PC-9 (cell line): ENCODE measurements at regions not wholly inside any gene's neighbourhood (a gene's known extent, or its start where the extent isn't known, plus 50 kb on each side); places are given as distances from the start of the nearest gene placed in this dataset.

ENCODE experiments used
- BruUV-seq: library from RNA; stranded (reverse); fragments of 400-500 nt; replicated peaks from 2 replicates; lab custom pipeline; 2021; lab: Mats Ljungman, UMichigan
- CTCF ChIA-PET: fragments of 300-600 bp; sonication (Branson Sonifier 250); formaldehyde crosslinking; loops from one replicate; lab custom pipeline; 2022; ENCODE audit warnings: antibody characterized with exemption; lab: Charles Lee
- POLR2A ChIA-PET: fragments of 300-600 bp; sonication (Branson Sonifier 250); formaldehyde crosslinking; loops from one replicate; lab custom pipeline; 2022; ENCODE audit warnings: antibody characterized with exemption; ENCODE audit not compliant: unreplicated experiment; lab: Charles Lee
- DNase-seq, 2 experiments: peaks; one replicate each; pipeline versions ENCODE4 v3.0.0 to v3.0.0-alpha.2; 2015 to 2022; ENCODE audit warnings: mixed read lengths in 1 of 2
- H2AFZ ChIP-seq: fragments of 200-600 bp; sonication (generic); 2 replicates; pipeline ENCODE4 v1.8.1; 2017; ENCODE audit warnings: antibody characterized with exemption
- H3F3A ChIP-seq: fragments of 200-600 bp; sonication (generic); 2 replicates; pipeline ENCODE4 v1.8.1; 2017; ENCODE audit warnings: antibody characterized with exemption, mild to moderate bottlenecking, low read depth; ENCODE audit not compliant: insufficient read depth
- H3K27ac ChIP-seq: fragments of 200-600 bp; sonication (generic); 2 replicates; pipeline ENCODE4 v1.6.1; 2016; ENCODE audit warnings: mixed run types
- H3K27me3 ChIP-seq: fragments of 200-600 bp; sonication (generic); 2 replicates; pipeline ENCODE4 v1.6.1; 2016; ENCODE audit warnings: low read depth, mixed run types; ENCODE audit not compliant: insufficient read depth
- H3K36me3 ChIP-seq: fragments of 200-600 bp; sonication (generic); 2 replicates; pipeline ENCODE4 v1.6.1; 2016; ENCODE audit warnings: low read depth, mixed run types
- H3K4me1 ChIP-seq: fragments of 200-600 bp; sonication (generic); replicated peaks from 2 replicates; pipeline ENCODE4 v1.6.1; 2016; ENCODE audit warnings: mixed run types; ENCODE audit not compliant: insufficient read depth
- H3K4me2 ChIP-seq: fragments of 200-600 bp; sonication (generic); 2 replicates; pipeline ENCODE4 v1.6.1; 2017; ENCODE audit warnings: mixed run types
- H3K4me3 ChIP-seq: fragments of 200-600 bp; sonication (generic); 2 replicates; pipeline ENCODE4 v1.6.1; 2016; ENCODE audit warnings: mixed run types
- H3K79me2 ChIP-seq: fragments of 200-600 bp; sonication (generic); 2 replicates; pipeline ENCODE4 v1.6.1; 2017; ENCODE audit warnings: low read depth, mixed run types
- H3K9me2 ChIP-seq: fragments of 200-600 bp; sonication (generic); 2 replicates; pipeline ENCODE4 v1.8.1; 2017; ENCODE audit warnings: mild to moderate bottlenecking; ENCODE audit not compliant: insufficient read depth
- H3K9me3 ChIP-seq: fragments of 200-600 bp; sonication (generic); 2 replicates; pipeline ENCODE4 v1.8.1; 2016; ENCODE audit warnings: low read depth; ENCODE audit not compliant: insufficient read depth
- H4K20me1 ChIP-seq: fragments of 200-600 bp; sonication (generic); 2 replicates; pipeline ENCODE4 v1.8.1; 2017; ENCODE audit not compliant: insufficient read depth
- CTCF ChIP-seq: fragments of 200-600 bp; sonication (generic); conservative IDR thresholded peaks from 2 replicates; pipeline ENCODE4 v1.6.1; 2017; ENCODE audit warnings: mixed run types, antibody characterized with exemption, mild to moderate bottlenecking, moderate library complexity
- EZH2 ChIP-seq: fragments of 200-600 bp; sonication (generic); IDR thresholded peaks from 2 replicates; pipeline ENCODE4 v1.8.0; 2017; ENCODE audit warnings: antibody characterized with exemption, low read depth
- intact Hi-C: fragments of 100-400 bp; cut with micrococcal nuclease; formaldehyde crosslinking; loops from one replicate; pipeline ENCODE4 v1.10.0; 2022; ENCODE audit not compliant: unreplicated experiment

GRCh38 chr22:44586351-44586990 lies 88.4 kb upstream of the RTL6 start:
- H3K9me3 ChIP-seq: no peaks in the 10 kb centered on the region
- peak in 1 of 2 experiments; percentile 71 for DNase-seq
- no peak overlapping the region for H3K27ac ChIP-seq
- H3K36me3 ChIP-seq: no peaks in the 10 kb centered on the region
- no peaks in the 10 kb centered on the region for H3K79me2 ChIP-seq
- ChIA-PET CTCF (interaction anchor here (0.9 kb wide), 1 partner anchor 12 kb away, joined by 3 read pairs; no protein-coding TSS in a partner anchor), POLR2A (interaction anchor here (0.7 to 0.8 kb wide), 2 partner anchors 226 to 242 kb away, joined by 3 to 4 read pairs; no protein-coding TSS in a partner anchor)
- peak overlapping the region; percentile 54 for H3K4me2 ChIP-seq
- TF ChIP-seq CTCF (no peak), EZH2 (no peak)
- H3K4me3 ChIP-seq: no peak overlapping the region; the same call in 1 of the 2 replicates
- no peaks in the 10 kb centered on the region for H3K27me3 ChIP-seq
- H3F3A ChIP-seq: peaks cover 10% of the 10 kb centered on the region
- intact Hi-C loops: no loop called here
- H3K4me1 ChIP-seq: peaks cover 19% of the 10 kb centered on the region; the same call in 1 of the 2 replicates
- BruUV-seq: TSS peak; percentile 53
- H3K9me2 ChIP-seq: no peaks in the 10 kb centered on the region
- no peak overlapping the region for H2AFZ ChIP-seq
- H4K20me1 ChIP-seq: no peaks in the 10 kb centered on the region

- H3K4me1 ChIP-seq: peaks cover 19% of the 10 kb centered on the region; the same call in 1 of the 2 replicates
- H3F3A ChIP-seq: peaks cover 10% of the 10 kb centered on the region
- TF ChIP-seq CTCF: no peak
- TF ChIP-seq EZH2: no peak
- ChIA-PET CTCF (no interaction called here), POLR2A (interaction anchor here (0.7 to 0.8 kb wide), 2 partner anchors 225 to 243 kb away, joined by 3 to 4 read pairs; no protein-coding TSS in a partner anchor)
- H2AFZ ChIP-seq: no peak overlapping the region
- H3K79me2 ChIP-seq: no peaks in the 10 kb centered on the region
- no TSS peak for BruUV-seq
- no peak overlapping the region for H3K27ac ChIP-seq
- no peaks in the 10 kb centered on the region for H3K27me3 ChIP-seq
- no peak for DNase-seq
- H3K4me3 ChIP-seq: no peak overlapping the region
- H3K9me3 ChIP-seq: no peaks in the 10 kb centered on the region
- intact Hi-C loops: no loop called here
- no peaks in the 10 kb centered on the region for H3K9me2 ChIP-seq
- no peak overlapping the region for H3K4me2 ChIP-seq
- no peaks in the 10 kb centered on the region for H4K20me1 ChIP-seq
- H3K36me3 ChIP-seq: no peaks in the 10 kb centered on the region
These were observed 87.7 kb upstream of the RTL6 start for GRCh38 chr22:44585559-44586350.

- Histone ChIP-seq H3K27ac (no peak overlapping the region), H3K36me3 (no peaks in the 10 kb centered on the region), H3K27me3 (no peaks in the 10 kb centered on the region), H3K9me2 (no peaks in the 10 kb centered on the region), H3K9me3 (no peaks in the 10 kb centered on the region), H3K4me3 (no peak overlapping the region), H4K20me1 (no peaks in the 10 kb centered on the region), H3K4me1 (peaks cover 19% of the 10 kb centered on the region; the same call in 1 of the 2 replicates), H3F3A (peaks cover 10% of the 10 kb centered on the region), H3K4me2 (no peak overlapping the region), H2AFZ (no peak overlapping the region), H3K79me2 (no peaks in the 10 kb centered on the region)
- intact Hi-C loops: no loop called here
- CTCF ChIA-PET: no interaction called here
- BruUV-seq: TSS peak; percentile 49
- TF ChIP-seq CTCF (no peak), EZH2 (no peak)
- POLR2A ChIA-PET: no interaction called here
- DNase-seq: peak in 1 of 2 experiments; percentile 19
These were observed 86.3 kb upstream of the RTL6 start for GRCh38 chr22:44584256-44584902.
